ENCODE measurements at regions not wholly inside any gene's neighbourhood (a gene's known extent, or its start where the extent isn't known, plus 50 kb on each side); places are given as distances from the start of the nearest gene placed in this dataset.
"Not testable (repeated sequence)": the region's sequence is repeated elsewhere in the genome, so short reads cannot be mapped to it uniquely, and the experiment has no call there.

GRCh38 chr12:46522071-46522470, 149.5 kb upstream of the SLC38A2 start:
- no peak for DNase-seq (ENCODE audit: low read depth in 1 of 2, low spot score in 1 of 2)

GRCh38 chr12:46521145-46521544, 148.6 kb upstream of the SLC38A2 start:
- DNase-seq (ENCODE audit: low read depth in 1 of 2, low spot score in 1 of 2), result no peak

- no peak for DNase-seq (ENCODE audit: low read depth in 1 of 2, low spot score in 1 of 2)
Observed at GRCh38 chr12:46519407-46519806, 146.8 kb upstream of the SLC38A2 start.

GRCh38 chr12:46518729-46519128, 146.2 kb upstream of the SLC38A2 start:
- no peak for DNase-seq (ENCODE audit: low read depth in 1 of 2, low spot score in 1 of 2)

GRCh38 chr12:46518169-46518568, 145.6 kb upstream of the SLC38A2 start:
- DNase-seq (ENCODE audit: low read depth in 1 of 2, low spot score in 1 of 2), result no peak

- DNase-seq (ENCODE audit: low read depth in 1 of 2, low spot score in 1 of 2), result no peak
Observed at GRCh38 chr12:46517579-46517962, 145.0 kb upstream of the SLC38A2 start.

GRCh38 chr12:46516933-46517578, 144.5 kb upstream of the SLC38A2 start:
- no peak for DNase-seq (ENCODE audit: low read depth in 1 of 2, low spot score in 1 of 2)

- no peak for DNase-seq (ENCODE audit: low read depth in 1 of 2, low spot score in 1 of 2)
Observed at GRCh38 chr12:46516238-46516932, 143.8 kb upstream of the SLC38A2 start.

GRCh38 chr12:46515829-46516228, 143.3 kb upstream of the SLC38A2 start:
- no peak for DNase-seq (ENCODE audit: low read depth in 1 of 2, low spot score in 1 of 2)

- no peak for DNase-seq (ENCODE audit: low read depth in 1 of 2, low spot score in 1 of 2)
Observed at GRCh38 chr12:46514886-46515285, 142.3 kb upstream of the SLC38A2 start.

GRCh38 chr12:46510257-46510656, 137.7 kb upstream of the SLC38A2 start:
- not testable (repeated sequence) for DNase-seq (ENCODE audit: low read depth in 1 of 2, low spot score in 1 of 2)

- DNase-seq (ENCODE audit: low read depth in 1 of 2, low spot score in 1 of 2), result no peak
Observed at GRCh38 chr12:46509135-46509534, 136.6 kb upstream of the SLC38A2 start.

- no peak for DNase-seq (ENCODE audit: low read depth in 1 of 2, low spot score in 1 of 2)
Observed at GRCh38 chr12:46508651-46509050, 136.1 kb upstream of the SLC38A2 start.

GRCh38 chr12:46507766-46508165, 135.2 kb upstream of the SLC38A2 start:
- no peak for DNase-seq (ENCODE audit: low read depth in 1 of 2, low spot score in 1 of 2)

GRCh38 chr12:46506961-46507360, 134.4 kb upstream of the SLC38A2 start:
- no peak for DNase-seq (ENCODE audit: low read depth in 1 of 2, low spot score in 1 of 2)

- no peak for DNase-seq (ENCODE audit: low read depth in 1 of 2, low spot score in 1 of 2)
Observed at GRCh38 chr12:46506198-46506597, 133.6 kb upstream of the SLC38A2 start.

- no peak for DNase-seq (ENCODE audit: low read depth in 1 of 2, low spot score in 1 of 2)
Observed at GRCh38 chr12:46504494-46504893, 131.9 kb upstream of the SLC38A2 start.

- DNase-seq (ENCODE audit: low read depth in 1 of 2, low spot score in 1 of 2), result no peak
Observed at GRCh38 chr12:46503637-46504175, 131.1 kb upstream of the SLC38A2 start.

- DNase-seq (ENCODE audit: low read depth in 1 of 2, low spot score in 1 of 2), result no peak
Observed at GRCh38 chr12:46500673-46501072, 128.1 kb upstream of the SLC38A2 start.

GRCh38 chr12:46499901-46500300, 127.3 kb upstream of the SLC38A2 start:
- DNase-seq (ENCODE audit: low read depth in 1 of 2, low spot score in 1 of 2), result no peak

GRCh38 chr12:46499226-46499625, 126.7 kb upstream of the SLC38A2 start:
- no peak for DNase-seq (ENCODE audit: low read depth in 1 of 2, low spot score in 1 of 2)

- DNase-seq (ENCODE audit: low read depth in 1 of 2, low spot score in 1 of 2), result no peak
Observed at GRCh38 chr12:46497739-46498138, 125.2 kb upstream of the SLC38A2 start.

GRCh38 chr12:46494424-46494823, 121.9 kb upstream of the SLC38A2 start:
- no peak for DNase-seq (ENCODE audit: low read depth in 1 of 2, low spot score in 1 of 2)

Data from activated T-helper 1 cell treated with anti-CD3 and anti-CD28 coated beads, Interleukin-2, amount 50 U/mL, for 16 hours (primary cell).